GM12878 (cell line): ENCODE measurements at regions not wholly inside any gene's neighbourhood (a gene's known extent, or its start where the extent isn't known, plus 50 kb on each side); places are given as distances from the start of the nearest gene placed in this dataset.

Experiments
- ATAC-seq: fragments of 200-7000 bp; cut with Tn5 transposase; 3 replicates; pipeline ENCODE4 v1.9.1; 2020; ENCODE audit warnings: mild to moderate bottlenecking, moderate library complexity
- BruUV-seq: library from RNA; stranded (reverse); fragments of 400-500 nt; replicated peaks from 2 replicates; lab custom pipeline; 2021; lab: Mats Ljungman, UMichigan
- CTCF ChIA-PET: fragments of 300-600 bp; sonication (Branson Sonifier 250); formaldehyde crosslinking; extraction: SDS; loops from one replicate; lab custom pipeline; 2021; ENCODE audit warnings: inconsistent platforms; lab: Yijun Ruan, JAX
- POLR2A ChIA-PET: fragments of 350-600 bp; formaldehyde crosslinking; extraction: SDS; loops from one replicate; lab custom pipeline; 2021; ENCODE audit warnings: inconsistent platforms; lab: Charles Lee
- RAD21 ChIA-PET: fragments of 300-600 bp; sonication (Branson Sonifier 250); formaldehyde crosslinking; loops from one replicate; lab custom pipeline; 2023; ENCODE audit warnings: antibody characterized with exemption; ENCODE audit not compliant: unreplicated experiment; lab: Charles Lee
- SMC1A ChIA-PET: fragments of 300-600 bp; sonication (Branson Sonifier 250); formaldehyde crosslinking; loops from one replicate; lab custom pipeline; 2023; ENCODE audit not compliant: unreplicated experiment, uncharacterized antibody; lab: Charles Lee
- DNase-seq: peaks from one replicate; pipeline ENCODE4 v3.0.0-alpha.2; 2011; ENCODE audit warnings: low read depth, low spot score
- FAIRE-seq: peaks from 3 replicates; lab custom pipeline; 2011; peaks lifted over from hg19 to GRCh38; lab: Jason Lieb, UNC
- H2AFZ ChIP-seq: 2 replicates; pipeline ENCODE4 v1.6.0; 2011; ENCODE audit warnings: low read depth, low read length, control low read depth; ENCODE audit not compliant: control insufficient read depth
- H3K27ac ChIP-seq: 2 replicates; pipeline ENCODE4 v1.5.1; 2011; ENCODE audit warnings: control low read depth; ENCODE audit not compliant: control insufficient read depth, insufficient read depth
- H3K27me3 ChIP-seq, 2 experiments: replicated peaks in 1 of 2; 2 replicates each; pipeline versions ENCODE4 v1.6.0 to v1.6.1; 2011; ENCODE audit warnings: low read length in 1 of 2; ENCODE audit not compliant: control insufficient read depth in 2 of 2, insufficient read depth in 2 of 2
- H3K36me3 ChIP-seq, 2 experiments: 2 replicates each; pipeline ENCODE4 v1.5.1; 2011; ENCODE audit warnings: low read length in 1 of 2; ENCODE audit not compliant: control insufficient read depth in 2 of 2, insufficient read depth in 2 of 2
- H3K4me1 ChIP-seq: 2 replicates; pipeline ENCODE4 v1.6.1; 2011; ENCODE audit warnings: mild to moderate bottlenecking, low read length, moderate library complexity, mixed read lengths; ENCODE audit not compliant: control insufficient read depth, insufficient read depth
- H3K4me2 ChIP-seq: 2 replicates; pipeline ENCODE4 v1.6.0; 2011; ENCODE audit warnings: control low read depth; ENCODE audit not compliant: control insufficient read depth, insufficient read depth
- H3K4me3 ChIP-seq: fragments of 200-600 bp; sonication (generic); 2 replicates; pipeline ENCODE4 v1.5.1; 2016
- H3K79me2 ChIP-seq: 2 replicates; pipeline ENCODE4 v1.6.0; 2011; ENCODE audit warnings: low read length; ENCODE audit not compliant: control insufficient read depth, insufficient read depth
- H3K9ac ChIP-seq: 2 replicates; pipeline ENCODE4 v1.8.0; 2011; ENCODE audit warnings: low read length, control low read depth, mixed read lengths; ENCODE audit not compliant: control insufficient read depth, insufficient read depth
- H3K9me3 ChIP-seq: replicated peaks from 3 replicates; pipeline ENCODE4 v1.5.1; 2011; ENCODE audit warnings: mild to moderate bottlenecking, low read length; ENCODE audit not compliant: control insufficient read depth, insufficient read depth
- H4K20me1 ChIP-seq: 2 replicates; pipeline ENCODE4 v1.6.0; 2011; ENCODE audit not compliant: control insufficient read depth, insufficient read depth
- CHD4 ChIP-seq: fragments of 200-600 bp; sonication (generic); IDR thresholded peaks from 2 replicates; pipeline ENCODE4 v1.6.1; 2016; ENCODE audit warnings: mild to moderate bottlenecking
- CREM ChIP-seq: IDR thresholded peaks from 2 replicates; pipeline ENCODE4 v1.6.1; 2014; ENCODE audit warnings: antibody characterized with exemption, low read depth
- DPF2 ChIP-seq: fragments of 450-650 bp; IDR thresholded peaks from 2 replicates; pipeline ENCODE4 v1.6.1; 2017; ENCODE audit warnings: mild to moderate bottlenecking
- GABPA ChIP-seq: IDR thresholded peaks from 2 replicates; pipeline ENCODE4 v1.6.1; 2014; ENCODE audit warnings: antibody characterized with exemption, low read depth, mild to moderate bottlenecking, inconsistent platforms
- KLF5 ChIP-seq: fragments of 450-650 bp; IDR thresholded peaks from 2 replicates; pipeline ENCODE4 v1.6.1; 2014; ENCODE audit warnings: mild to moderate bottlenecking; ENCODE audit not compliant: partially characterized antibody
- NFXL1 ChIP-seq: fragments of 450-650 bp; IDR thresholded peaks from 2 replicates; pipeline ENCODE4 v1.6.1; 2017; ENCODE audit warnings: antibody characterized with exemption, mild to moderate bottlenecking, borderline replicate concordance
- POLR2AphosphoS2 ChIP-seq: IDR thresholded peaks from 2 replicates; pipeline ENCODE4 v1.6.1; 2011; ENCODE audit warnings: low read depth, mild to moderate bottlenecking, low read length, improper control_type of control experiment, moderate library complexity
- RFX5 ChIP-seq: IDR thresholded peaks from 2 replicates; pipeline ENCODE4 v1.6.1; 2011; ENCODE audit warnings: low read depth, low read length, improper control_type of control experiment
- SMAD1 ChIP-seq: fragments of 450-650 bp; IDR thresholded peaks from 2 replicates; pipeline ENCODE4 v1.6.1; 2018; ENCODE audit warnings: mild to moderate bottlenecking, low read depth; ENCODE audit not compliant: partially characterized antibody
- SMARCA5 ChIP-seq: fragments of 450-650 bp; IDR thresholded peaks from 2 replicates; pipeline ENCODE4 v1.6.1; 2017; ENCODE audit warnings: mild to moderate bottlenecking
- SREBF1 ChIP-seq: IDR thresholded peaks from 2 replicates; pipeline ENCODE4 v1.6.1; 2012; ENCODE audit warnings: mild to moderate bottlenecking, low read length
- STAT1 ChIP-seq: fragments of 450-650 bp; conservative IDR thresholded peaks from 2 replicates; pipeline ENCODE4 v1.6.1; 2014; ENCODE audit warnings: antibody characterized with exemption, mild to moderate bottlenecking
- TARDBP ChIP-seq: IDR thresholded peaks from 2 replicates; pipeline ENCODE4 v1.6.1; 2016; ENCODE audit warnings: borderline replicate concordance
- USF1 ChIP-seq: IDR thresholded peaks from 2 replicates; pipeline ENCODE4 v1.6.1; 2011; ENCODE audit warnings: borderline replicate concordance, low read depth, mild to moderate bottlenecking, moderate library complexity, mixed read lengths, low read length; ENCODE audit not compliant: insufficient read depth; ENCODE audit errors: extremely low read length
- ZBED1 ChIP-seq: IDR thresholded peaks from 2 replicates; pipeline ENCODE4 v1.6.1; 2016; ENCODE audit warnings: borderline replicate concordance
- ZSCAN29 ChIP-seq: fragments of 450-650 bp; IDR thresholded peaks from 2 replicates; pipeline ENCODE4 v1.6.1; 2017; ENCODE audit warnings: mild to moderate bottlenecking, moderate library complexity
- WGBS: methylation state at CpG from one replicate; pipeline ENCODE4 v1.1.6; 2016; ENCODE audit warnings: low lambda C conversion rate; ENCODE audit not compliant: insufficient replicate concordance, insufficient coverage; ENCODE audit errors: missing lambda C conversion rate; 5-methylcytosine and 5-hydroxymethylcytosine counted together
- in situ Hi-C: fragments of 300-500 bp; cut with MboI; formaldehyde crosslinking; loops from 9 replicates; pipeline ENCODE4 v1.14.3; 2018; ENCODE audit warnings: mixed read lengths
- intact Hi-C: fragments of 100-400 bp; cut with micrococcal nuclease; formaldehyde crosslinking; loops from one replicate; pipeline ENCODE4 v1.14.2; 2022; ENCODE audit not compliant: unreplicated experiment
- TF ChIP-seq, protein P1 (sequence below): fragments of 450-650 bp; formaldehyde crosslinking; IDR thresholded peaks from 2 replicates; pipeline ENCODE4 v1.4.0; 2020; ENCODE audit warnings: mild to moderate bottlenecking, moderate library complexity

DNA sequence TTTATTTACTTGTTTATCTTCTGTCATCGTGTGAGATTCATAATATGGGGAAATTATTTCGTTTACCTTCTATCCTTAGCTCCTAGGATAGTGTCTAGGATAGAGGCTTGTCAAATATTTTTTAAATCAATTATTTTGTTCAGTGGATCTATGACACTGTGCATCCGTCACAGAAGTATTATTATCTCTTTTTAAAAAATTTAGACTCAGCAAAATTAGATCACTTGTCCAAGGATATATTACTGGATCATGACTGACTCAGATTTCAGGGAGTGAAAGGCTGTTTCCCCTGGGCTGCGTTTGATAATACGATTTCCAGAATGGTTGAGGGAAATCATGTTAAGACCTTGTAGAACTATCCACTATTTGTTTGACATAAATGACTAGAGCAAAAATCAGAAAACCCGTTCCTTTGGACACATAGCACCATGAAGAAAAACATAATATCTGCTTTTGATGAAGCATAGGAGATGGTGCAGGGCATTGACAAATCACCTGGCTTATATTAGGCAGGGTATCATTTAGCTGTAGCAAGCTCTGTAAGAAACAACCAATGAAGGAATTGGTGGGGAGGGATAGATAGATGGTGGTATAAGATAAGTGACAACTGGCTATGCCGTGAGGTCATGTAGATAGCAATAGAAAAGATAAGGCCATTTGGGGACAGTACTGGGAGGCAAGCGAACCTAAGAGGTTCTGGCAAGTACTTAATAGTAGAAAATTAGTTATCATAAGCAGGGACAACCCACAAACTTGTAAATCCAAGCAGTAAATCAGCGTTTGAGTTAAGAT, 465.2 kb upstream of the MAN1A1 start:
- no peak for DNase-seq
- no peak overlapping the region for H3K27ac ChIP-seq
- no peak for FAIRE-seq
- RAD21 ChIA-PET: no interaction called here
- H3K9me3 ChIP-seq: no peaks in the 10 kb centered on the region
- no peak overlapping the region for H3K4me2 ChIP-seq
- intact Hi-C loops: no loop called here
- H3K36me3 ChIP-seq: no peaks in the 10 kb centered on the region
- H3K79me2 ChIP-seq: no peaks in the 10 kb centered on the region
- no peak overlapping the region for H2AFZ ChIP-seq
- H3K4me1 ChIP-seq: no peaks in the 10 kb centered on the region
- no peak overlapping the region for H3K4me3 ChIP-seq
- SMC1A ChIA-PET: no interaction called here
- no peaks in the 10 kb centered on the region for H3K27me3 ChIP-seq
- WGBS: 9% methylated on average over 9 of the region's 9 CpGs
- POLR2A ChIA-PET: no interaction called here
- ATAC-seq: no peak
- CTCF ChIA-PET: no interaction called here
- H3K9ac ChIP-seq: no peak overlapping the region
- TF ChIP-seq TARDBP (no peak), GABPA (no peak), RFX5 (no peak), SREBF1 (no peak), ZBED1 (no peak), KLF5 (no peak), ZSCAN29 (no peak), USF1 (no peak), SMAD1 (no peak), CHD4 (no peak), CREM (no peak), POLR2AphosphoS2 (no peak), NFXL1 (no peak), DPF2 (no peak), SMARCA5 (no peak), STAT1 (no peak)
- TF ChIP-seq, protein P1, sequence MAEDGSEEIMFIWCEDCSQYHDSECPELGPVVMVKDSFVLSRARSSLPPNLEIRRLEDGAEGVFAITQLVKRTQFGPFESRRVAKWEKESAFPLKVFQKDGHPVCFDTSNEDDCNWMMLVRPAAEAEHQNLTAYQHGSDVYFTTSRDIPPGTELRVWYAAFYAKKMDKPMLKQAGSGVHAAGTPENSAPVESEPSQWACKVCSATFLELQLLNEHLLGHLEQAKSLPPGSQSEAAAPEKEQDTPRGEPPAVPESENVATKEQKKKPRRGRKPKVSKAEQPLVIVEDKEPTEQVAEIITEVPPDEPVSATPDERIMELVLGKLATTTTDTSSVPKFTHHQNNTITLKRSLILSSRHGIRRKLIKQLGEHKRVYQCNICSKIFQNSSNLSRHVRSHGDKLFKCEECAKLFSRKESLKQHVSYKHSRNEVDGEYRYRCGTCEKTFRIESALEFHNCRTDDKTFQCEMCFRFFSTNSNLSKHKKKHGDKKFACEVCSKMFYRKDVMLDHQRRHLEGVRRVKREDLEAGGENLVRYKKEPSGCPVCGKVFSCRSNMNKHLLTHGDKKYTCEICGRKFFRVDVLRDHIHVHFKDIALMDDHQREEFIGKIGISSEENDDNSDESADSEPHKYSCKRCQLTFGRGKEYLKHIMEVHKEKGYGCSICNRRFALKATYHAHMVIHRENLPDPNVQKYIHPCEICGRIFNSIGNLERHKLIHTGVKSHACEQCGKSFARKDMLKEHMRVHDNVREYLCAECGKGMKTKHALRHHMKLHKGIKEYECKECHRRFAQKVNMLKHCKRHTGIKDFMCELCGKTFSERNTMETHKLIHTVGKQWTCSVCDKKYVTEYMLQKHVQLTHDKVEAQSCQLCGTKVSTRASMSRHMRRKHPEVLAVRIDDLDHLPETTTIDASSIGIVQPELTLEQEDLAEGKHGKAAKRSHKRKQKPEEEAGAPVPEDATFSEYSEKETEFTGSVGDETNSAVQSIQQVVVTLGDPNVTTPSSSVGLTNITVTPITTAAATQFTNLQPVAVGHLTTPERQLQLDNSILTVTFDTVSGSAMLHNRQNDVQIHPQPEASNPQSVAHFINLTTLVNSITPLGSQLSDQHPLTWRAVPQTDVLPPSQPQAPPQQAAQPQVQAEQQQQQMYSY (CRISPR knock-in tag): no peak
- in situ Hi-C loops: no loop called here
- no TSS peak for BruUV-seq
- no peaks in the 10 kb centered on the region for H4K20me1 ChIP-seq
